ENCODE measurements at regions not wholly inside any gene's neighbourhood (a gene's known extent, or its start where the extent isn't known, plus 50 kb on each side); places are given as distances from the start of the nearest gene placed in this dataset.

DNA sequence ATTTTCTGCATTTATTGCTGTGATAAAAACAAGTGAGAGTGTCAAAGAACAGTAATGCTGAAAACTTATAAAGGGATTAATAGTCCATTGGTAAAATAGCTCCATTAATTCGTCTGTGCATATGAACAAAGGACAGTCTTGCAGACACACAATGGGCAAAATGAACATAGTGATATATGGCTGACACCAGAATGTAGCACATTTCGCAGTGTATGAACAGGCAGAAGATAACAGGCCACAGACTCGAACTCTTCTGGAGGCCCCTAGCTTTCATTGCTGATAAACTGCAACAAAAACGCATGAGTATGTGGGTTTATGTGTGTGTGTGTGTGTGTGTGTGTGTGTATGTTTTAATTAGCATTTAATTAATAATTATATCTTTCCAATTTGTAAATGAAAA is 354.8 kb downstream of the TAF11L14 start:
- no peak for TF ChIP-seq RAD51 (IDR thresholded peaks at IDR 0.05; ENCODE audit: borderline replicate concordance, low read depth)
- no peak for TF ChIP-seq CBFB (CRISPR knock-in tag; IDR thresholded peaks at IDR 0.05)
- no peak for TF ChIP-seq ESRRA (IDR thresholded peaks at IDR 0.05; ENCODE audit: borderline replicate concordance, low read depth)
- no peak for TF ChIP-seq BHLHE40 (IDR thresholded peaks at IDR 0.05; ENCODE audit: low read length)
- TF ChIP-seq SIN3A (IDR thresholded peaks at IDR 0.05; ENCODE audit: borderline replicate concordance in 2 of 2, control insufficient read depth in 1 of 2, low read depth in 2 of 2, low read length in 2 of 2): no peak
- no peak for TF ChIP-seq MAFK (IDR thresholded peaks at IDR 0.05; ENCODE audit: low read length)
- TF ChIP-seq ELF4 (CRISPR knock-in tag; IDR thresholded peaks at IDR 0.05): no peak
- no peak for TF ChIP-seq POLR3A (IDR thresholded peaks at IDR 0.05; ENCODE audit: borderline replicate concordance, extremely low read depth, insufficient read depth, insufficient read length)
- no peak for TF ChIP-seq ERF (CRISPR knock-in tag; IDR thresholded peaks at IDR 0.05)
- no peak for TF ChIP-seq POU5F1 (IDR thresholded peaks at IDR 0.05; ENCODE audit: borderline replicate concordance, low read depth, low read length, partially characterized antibody)
